ENCODE measurements at regions not wholly inside any gene's neighbourhood (a gene's known extent, or its start where the extent isn't known, plus 50 kb on each side); places are given as distances from the start of the nearest gene placed in this dataset.

DNA sequence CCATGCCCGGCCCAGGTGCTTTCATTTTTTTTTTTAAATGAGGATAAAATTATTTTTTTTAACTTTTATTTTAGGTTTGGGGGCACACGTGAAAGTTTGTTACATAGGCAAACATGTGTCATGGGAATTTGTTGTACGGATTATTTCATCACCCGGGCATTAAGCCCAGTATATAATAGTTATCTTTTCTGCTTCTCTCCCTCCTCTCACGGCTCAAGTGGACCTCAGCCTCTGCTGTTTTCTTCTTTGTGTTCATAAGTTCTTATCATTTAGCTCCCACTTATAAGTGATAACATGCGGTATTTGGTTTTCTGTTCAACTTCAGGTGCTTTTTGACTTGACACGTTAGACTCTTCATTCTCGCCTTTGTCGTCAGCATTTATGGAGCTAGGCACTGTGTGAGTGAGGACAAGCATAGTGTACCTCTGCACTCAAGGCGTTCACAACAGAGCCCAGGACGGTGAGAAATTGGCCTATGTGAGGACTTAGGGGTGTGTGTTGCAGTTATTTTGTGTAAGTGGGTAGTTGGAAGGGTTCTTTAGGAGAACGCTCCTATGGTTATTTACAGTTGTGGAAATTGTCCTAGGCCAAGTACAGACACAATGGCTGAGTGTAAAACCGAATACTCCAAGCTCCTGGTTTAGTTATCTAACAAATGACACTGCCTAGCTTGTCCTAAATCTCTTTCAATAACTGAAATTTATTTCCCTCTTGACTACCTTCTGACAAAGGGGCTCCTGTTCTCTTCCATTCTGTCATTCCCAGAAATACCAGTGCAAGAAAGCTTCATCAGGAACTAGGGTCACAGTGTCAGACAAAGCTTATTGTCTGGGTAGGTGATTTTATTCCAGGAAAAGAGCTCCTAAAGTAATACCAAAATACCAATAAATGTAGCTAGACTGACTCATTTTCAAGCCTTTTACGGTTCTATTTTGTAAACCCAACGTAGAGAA lies 200.5 kb upstream of the PRICKLE1 start:
- TF ChIP-seq, protein P1, sequence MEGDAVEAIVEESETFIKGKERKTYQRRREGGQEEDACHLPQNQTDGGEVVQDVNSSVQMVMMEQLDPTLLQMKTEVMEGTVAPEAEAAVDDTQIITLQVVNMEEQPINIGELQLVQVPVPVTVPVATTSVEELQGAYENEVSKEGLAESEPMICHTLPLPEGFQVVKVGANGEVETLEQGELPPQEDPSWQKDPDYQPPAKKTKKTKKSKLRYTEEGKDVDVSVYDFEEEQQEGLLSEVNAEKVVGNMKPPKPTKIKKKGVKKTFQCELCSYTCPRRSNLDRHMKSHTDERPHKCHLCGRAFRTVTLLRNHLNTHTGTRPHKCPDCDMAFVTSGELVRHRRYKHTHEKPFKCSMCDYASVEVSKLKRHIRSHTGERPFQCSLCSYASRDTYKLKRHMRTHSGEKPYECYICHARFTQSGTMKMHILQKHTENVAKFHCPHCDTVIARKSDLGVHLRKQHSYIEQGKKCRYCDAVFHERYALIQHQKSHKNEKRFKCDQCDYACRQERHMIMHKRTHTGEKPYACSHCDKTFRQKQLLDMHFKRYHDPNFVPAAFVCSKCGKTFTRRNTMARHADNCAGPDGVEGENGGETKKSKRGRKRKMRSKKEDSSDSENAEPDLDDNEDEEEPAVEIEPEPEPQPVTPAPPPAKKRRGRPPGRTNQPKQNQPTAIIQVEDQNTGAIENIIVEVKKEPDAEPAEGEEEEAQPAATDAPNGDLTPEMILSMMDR (IDR thresholded peaks at IDR 0.05; ENCODE audit: unreplicated experiment), result no peak
- BruUV-seq (replicated peaks), result no TSS peak
- Mint-ChIP-seq H3K27me3 (ENCODE audit: insufficient read depth, unreplicated experiment) (no peaks in the 10 kb centered on the region), H3K4me3 (ENCODE audit: unreplicated experiment) (no peak overlapping the region), H3K4me1 (ENCODE audit: insufficient read depth, unreplicated experiment) (peaks cover 20% of the 10 kb centered on the region), H3K9me3 (ENCODE audit: unreplicated experiment) (no peaks in the 10 kb centered on the region), H3K27ac (ENCODE audit: low read depth, unreplicated experiment) (no peak overlapping the region), H3K36me3 (ENCODE audit: insufficient read depth, unreplicated experiment) (no peaks in the 10 kb centered on the region)
- intact Hi-C loops (cut with micrococcal nuclease), result loop anchor here (10.0 kb wide), 1 partner anchor 545 kb away; no protein-coding TSS in a partner anchor
- ChIA-PET CTCF (interaction anchor here (0.7 to 1.4 kb wide), 7 partner anchors 10 to 500 kb away, joined by 3 to 5 read pairs (median 3); no protein-coding TSS in a partner anchor), POLR2A (interaction anchor here (1.0 to 1.2 kb wide), 2 partner anchors 11 to 13 kb away, joined by 3 to 4 read pairs; no protein-coding TSS in a partner anchor)
- no peak for DNase-seq (ENCODE audit: unreplicated experiment)

DNA sequence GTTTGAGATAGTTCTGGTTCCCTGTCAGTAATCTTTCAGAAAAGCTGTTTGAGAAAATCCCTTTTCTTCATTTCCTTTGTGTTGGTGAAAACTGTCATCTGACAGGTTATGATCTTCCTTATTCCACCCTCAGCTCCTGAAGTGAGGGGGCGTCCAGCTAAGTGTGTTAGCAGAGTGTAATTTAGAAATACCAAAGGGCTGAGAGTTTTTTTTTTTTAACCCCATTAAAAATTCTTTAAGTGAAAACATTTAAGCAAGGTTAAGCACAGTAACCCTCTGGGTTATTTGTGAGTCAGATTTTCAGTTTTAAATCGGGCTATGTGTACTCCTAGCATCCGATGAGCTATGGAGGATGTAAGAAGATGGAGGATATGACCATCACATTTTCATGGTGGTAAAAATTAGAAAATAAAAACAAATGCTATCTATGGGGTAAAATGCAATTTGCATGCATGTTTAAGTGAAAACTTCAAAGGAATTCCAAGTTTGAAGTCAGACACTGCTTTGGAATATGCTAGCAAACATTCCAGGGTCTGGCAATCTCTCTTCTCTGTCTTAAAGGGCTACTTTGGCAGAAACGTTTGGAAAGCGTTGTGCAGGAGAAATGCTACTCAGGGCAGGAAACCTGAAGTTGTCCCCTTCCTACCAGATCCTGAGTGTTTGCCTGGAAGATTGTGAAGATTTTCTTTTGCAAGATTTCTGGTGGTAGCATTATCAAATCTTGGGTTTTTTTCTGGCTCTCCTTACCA lies 197.0 kb upstream of the PRICKLE1 start:
- CTCF ChIA-PET, result interaction anchor here (0.6 to 1.3 kb wide), 3 partner anchors 9 to 226 kb away, joined by 4 to 6 read pairs (median 5); no protein-coding TSS in a partner anchor
- H3K4me1 Mint-ChIP-seq (ENCODE audit: insufficient read depth, unreplicated experiment), result peaks cover 12% of the 10 kb centered on the region

DNA sequence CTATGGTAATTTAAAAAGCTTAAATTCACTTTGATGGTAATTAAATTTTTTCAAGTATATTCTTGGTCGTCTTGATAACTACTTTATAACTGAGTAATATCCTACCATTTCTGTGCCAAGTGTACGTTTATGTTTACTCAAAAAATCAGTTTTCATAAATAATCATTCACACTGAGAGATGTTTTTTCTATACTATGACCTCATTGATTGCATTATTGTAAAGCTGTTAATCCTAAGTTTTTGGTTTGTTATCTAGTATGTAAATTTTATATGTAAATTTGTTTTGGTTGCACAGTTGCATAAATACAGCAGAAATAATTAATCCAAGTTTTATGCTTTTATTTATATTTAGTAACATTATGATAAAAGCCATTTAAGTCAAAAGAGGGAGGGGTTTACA lies 196.4 kb upstream of the PRICKLE1 start:
- no peaks in the 10 kb centered on the region for H3K27me3 Mint-ChIP-seq (ENCODE audit: insufficient read depth, unreplicated experiment)
- no peaks in the 10 kb centered on the region for H3K36me3 Mint-ChIP-seq (ENCODE audit: insufficient read depth, unreplicated experiment)
- POLR2A ChIA-PET, result interaction anchor here (0.6 kb wide), 1 partner anchor 477 kb away, joined by 3 read pairs; no protein-coding TSS in a partner anchor
- H3K4me1 Mint-ChIP-seq (ENCODE audit: insufficient read depth, unreplicated experiment), result peaks cover 13% of the 10 kb centered on the region
- no peak overlapping the region for H3K4me3 Mint-ChIP-seq (ENCODE audit: unreplicated experiment)
- no TSS peak for BruUV-seq (replicated peaks)
- CTCF ChIA-PET, result interaction anchor here (0.6 to 1.3 kb wide), 2 partner anchors 8 to 168 kb away, joined by 5 to 6 read pairs; no protein-coding TSS in a partner anchor
- TF ChIP-seq, protein P1 (IDR thresholded peaks at IDR 0.05; ENCODE audit: unreplicated experiment), result no peak
- intact Hi-C loops (cut with micrococcal nuclease), result no loop called here
- no peak overlapping the region for H3K27ac Mint-ChIP-seq (ENCODE audit: low read depth, unreplicated experiment)
- DNase-seq (ENCODE audit: unreplicated experiment), result no peak
- no peaks in the 10 kb centered on the region for H3K9me3 Mint-ChIP-seq (ENCODE audit: unreplicated experiment)

More for the DNA sequence above, 197.0 kb upstream of the PRICKLE1 start:
- TF ChIP-seq, protein P1 (IDR thresholded peaks at IDR 0.05; ENCODE audit: unreplicated experiment), result no peak
- no peaks in the 10 kb centered on the region for H3K9me3 Mint-ChIP-seq (ENCODE audit: unreplicated experiment)
- no peak for DNase-seq (ENCODE audit: unreplicated experiment)
- no peak overlapping the region for H3K27ac Mint-ChIP-seq (ENCODE audit: low read depth, unreplicated experiment)
- POLR2A ChIA-PET, result interaction anchor here (0.6 kb wide), 1 partner anchor 476 kb away, joined by 3 read pairs; no protein-coding TSS in a partner anchor
- BruUV-seq (replicated peaks), result no TSS peak
- no peaks in the 10 kb centered on the region for H3K27me3 Mint-ChIP-seq (ENCODE audit: insufficient read depth, unreplicated experiment)
- intact Hi-C loops (cut with micrococcal nuclease), result no loop called here
- no peak overlapping the region for H3K4me3 Mint-ChIP-seq (ENCODE audit: unreplicated experiment)
- H3K36me3 Mint-ChIP-seq (ENCODE audit: insufficient read depth, unreplicated experiment), result no peaks in the 10 kb centered on the region
